RPMI7951 (cell line): ENCODE measurements at regions not wholly inside any gene's neighbourhood (a gene's known extent, or its start where the extent isn't known, plus 50 kb on each side); places are given as distances from the start of the nearest gene placed in this dataset.
"Not testable (repeated sequence)": the region's sequence is repeated elsewhere in the genome, so short reads cannot be mapped to it uniquely, and the experiment has no call there.

Experiments used
- DNase-seq: peaks from one replicate; pipeline ENCODE4 v3.0.0-alpha.2; 2012; ENCODE audit warnings: low read depth

DNA sequence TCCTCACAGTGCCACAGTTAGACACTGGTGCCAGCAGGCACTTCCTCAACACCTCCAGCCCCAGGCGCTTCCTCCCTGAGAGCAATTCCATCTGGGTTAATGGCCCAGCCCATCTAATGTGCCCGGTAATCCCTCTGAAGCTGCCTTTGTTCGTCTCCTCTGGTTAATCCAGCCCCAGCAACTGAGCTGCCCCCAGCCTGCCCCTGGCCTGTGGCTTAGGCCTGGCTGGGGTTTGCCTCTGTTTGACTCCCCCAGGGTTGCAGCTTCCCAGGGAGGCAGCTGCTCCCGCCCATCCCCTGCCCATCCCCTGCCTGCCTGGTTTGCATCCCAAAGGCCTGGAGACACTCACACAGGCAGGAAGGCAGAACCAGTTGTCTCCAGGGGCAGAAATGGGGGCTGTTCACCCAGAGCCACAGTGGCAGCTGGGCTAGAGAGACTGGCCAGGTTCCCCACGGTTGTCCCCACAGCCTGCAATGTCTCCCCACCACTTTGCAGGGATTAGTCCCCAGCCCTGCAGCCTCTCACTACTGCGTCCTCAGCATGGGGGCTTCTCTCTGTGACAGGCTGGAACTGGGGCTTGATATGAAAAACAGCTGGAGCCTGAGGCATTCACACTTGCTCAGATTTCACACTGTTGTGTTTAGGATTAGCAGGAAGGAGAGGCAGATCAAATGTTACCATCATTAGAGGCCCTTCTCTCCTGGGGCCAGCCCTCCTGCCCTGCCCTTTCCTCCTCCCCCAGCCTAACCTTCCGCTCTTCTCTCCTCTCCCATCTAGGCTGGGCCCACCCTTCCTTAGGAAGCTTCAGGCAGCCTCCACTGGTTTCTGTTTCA is 120.2 kb downstream of the TLR5 start:
- DNase-seq, result peak; percentile 25

DNA sequence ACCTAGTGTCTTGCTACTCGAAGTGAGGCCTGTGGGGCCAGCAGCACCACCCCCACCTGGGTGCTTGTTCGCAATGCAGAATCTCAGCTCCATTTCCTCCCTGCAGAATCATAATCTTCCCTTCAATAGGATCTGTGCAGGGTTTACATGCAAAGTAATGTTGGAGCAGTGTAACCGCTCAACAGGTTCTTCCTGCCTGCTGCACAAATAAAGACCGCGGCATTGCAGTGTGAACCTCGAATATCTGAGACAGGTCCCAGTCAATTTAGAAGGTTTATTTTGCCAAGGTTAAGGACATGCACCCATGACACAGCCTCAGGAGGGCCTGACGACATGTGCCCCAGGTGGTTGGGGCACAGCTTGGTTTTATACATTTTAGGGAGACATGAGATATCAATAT is 119.2 kb downstream of the TLR5 start:
- no peak for DNase-seq

DNA sequence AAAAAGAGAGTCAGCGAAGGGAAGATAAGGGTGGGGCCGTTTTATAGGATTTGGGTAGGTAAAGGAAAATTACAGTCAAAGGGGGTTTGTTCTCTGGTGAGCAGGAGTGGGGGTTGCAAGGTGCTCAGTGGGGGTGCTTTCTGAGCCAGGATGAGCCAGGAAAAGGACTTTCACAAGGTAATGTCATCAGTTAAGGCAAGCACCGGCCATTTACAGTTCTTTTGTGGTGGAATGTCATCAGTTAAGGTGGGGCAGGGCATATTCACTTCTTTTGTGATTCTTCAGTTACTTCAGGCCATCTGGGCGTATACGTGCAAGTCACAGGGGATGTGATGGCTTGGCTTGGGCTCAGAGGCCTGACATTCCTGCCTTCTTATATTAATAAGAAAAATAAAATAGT is 118.6 kb downstream of the TLR5 start:
- not testable (repeated sequence) for DNase-seq

DNA sequence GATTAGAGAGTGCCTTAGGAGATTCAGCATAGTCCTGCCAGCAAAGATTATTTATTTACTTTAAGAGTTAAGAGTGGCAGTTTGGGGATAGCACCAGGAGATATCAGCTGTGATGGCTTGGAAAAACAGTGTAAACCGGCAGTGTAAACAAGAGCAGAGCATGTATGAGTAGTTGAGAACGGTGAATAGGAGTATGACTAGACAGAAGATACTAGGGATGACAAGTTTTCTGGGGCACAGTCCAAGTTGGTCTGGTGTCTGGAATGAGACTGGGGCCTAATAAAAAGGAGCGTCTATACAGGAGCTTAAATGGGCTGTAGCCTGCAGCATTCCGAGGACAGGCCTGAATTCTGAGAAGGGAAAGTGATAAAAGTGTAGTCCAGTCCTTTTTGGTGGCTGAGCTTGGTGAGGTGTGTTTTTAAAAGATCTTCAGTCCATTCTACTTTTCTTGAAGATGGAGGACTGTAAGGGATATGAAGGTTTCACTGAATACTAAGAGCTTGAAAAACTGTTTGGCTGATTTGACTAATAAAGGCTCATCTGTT is 117.8 kb downstream of the TLR5 start:
- not testable (repeated sequence) for DNase-seq

DNA sequence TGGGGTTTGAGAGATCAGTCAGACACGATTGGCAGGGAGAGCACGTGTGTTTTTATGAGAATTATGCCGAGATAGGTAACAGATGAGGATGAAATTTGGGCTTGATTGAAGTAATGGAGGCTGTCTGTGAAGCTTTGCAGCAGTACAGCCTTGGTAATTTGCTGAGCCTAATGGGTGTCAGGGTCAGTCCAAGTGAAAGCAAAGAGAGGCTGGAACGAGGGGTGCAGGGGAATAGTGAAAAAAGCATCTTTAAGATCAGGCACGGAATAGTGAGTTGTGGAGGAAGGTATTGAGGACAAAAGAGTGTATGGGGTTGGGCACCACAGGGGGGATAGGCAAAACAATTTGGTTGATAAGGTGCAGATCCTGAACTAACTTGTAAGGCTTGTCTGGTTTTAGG is 116.4 kb downstream of the TLR5 start:
- not testable (repeated sequence) for DNase-seq

DNA sequence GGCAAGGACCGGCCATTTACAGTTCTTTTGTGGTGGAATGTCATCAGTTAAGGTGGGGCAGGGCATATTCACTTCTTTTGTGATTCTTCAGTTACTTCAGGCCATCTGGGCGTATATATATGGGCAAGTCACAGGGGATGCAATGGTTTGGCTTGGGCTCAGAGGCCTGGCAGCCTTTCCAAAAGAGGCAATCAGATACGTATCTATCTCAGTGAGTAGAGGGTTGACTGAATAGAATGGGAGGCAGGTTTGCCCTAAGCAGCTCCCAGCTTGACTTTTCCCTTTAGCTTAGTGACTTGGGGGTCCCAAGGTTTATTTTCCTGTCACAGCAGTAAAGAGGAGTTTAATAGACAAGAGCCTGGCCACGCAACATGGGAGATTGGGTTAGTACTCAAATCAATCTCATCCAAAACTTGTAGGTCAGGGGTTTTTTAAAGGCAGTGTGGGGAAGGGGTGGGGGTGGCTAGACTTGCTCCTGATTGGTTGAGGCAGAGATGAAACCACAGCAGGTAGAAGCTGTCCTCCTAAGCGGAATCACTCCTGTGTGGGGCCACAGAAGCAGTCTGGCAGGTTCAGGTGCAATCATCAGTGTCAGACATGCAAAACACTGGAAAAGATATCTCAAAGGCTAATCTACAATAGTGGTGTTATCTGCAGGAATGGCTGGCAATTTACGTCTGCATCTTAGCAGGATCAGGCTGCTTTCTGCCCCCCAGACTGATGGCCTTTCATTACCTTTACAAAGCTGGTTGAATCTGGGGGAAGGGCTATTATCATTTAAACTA is 112.9 kb downstream of the TLR5 start:
- DNase-seq, result no peak

DNA sequence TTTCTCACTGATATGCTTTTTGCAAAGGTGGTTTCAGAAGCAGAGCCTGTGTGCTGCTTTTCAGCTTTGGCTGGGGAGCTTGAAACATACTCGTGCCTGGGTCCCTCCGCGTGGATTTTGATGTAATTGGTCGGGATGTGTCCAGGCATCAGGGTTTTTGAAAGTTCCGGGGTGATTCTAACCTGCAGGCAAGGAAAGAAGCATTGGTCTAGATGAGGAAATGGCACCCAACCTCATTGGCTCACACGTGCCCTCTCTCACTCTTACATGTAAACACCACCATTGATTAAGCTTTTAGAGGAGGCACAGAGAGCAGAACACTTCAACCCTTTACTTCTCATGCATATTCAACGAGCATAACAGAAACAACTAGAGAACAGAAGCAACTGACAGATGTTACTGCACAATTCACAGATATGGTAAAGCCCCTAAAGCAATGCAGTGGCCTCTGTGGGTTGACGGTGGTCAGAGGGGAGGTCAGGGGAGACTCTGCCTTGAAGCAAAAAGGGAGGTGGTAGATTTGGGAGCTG is 112.1 kb downstream of the TLR5 start:
- no peak for DNase-seq

DNA sequence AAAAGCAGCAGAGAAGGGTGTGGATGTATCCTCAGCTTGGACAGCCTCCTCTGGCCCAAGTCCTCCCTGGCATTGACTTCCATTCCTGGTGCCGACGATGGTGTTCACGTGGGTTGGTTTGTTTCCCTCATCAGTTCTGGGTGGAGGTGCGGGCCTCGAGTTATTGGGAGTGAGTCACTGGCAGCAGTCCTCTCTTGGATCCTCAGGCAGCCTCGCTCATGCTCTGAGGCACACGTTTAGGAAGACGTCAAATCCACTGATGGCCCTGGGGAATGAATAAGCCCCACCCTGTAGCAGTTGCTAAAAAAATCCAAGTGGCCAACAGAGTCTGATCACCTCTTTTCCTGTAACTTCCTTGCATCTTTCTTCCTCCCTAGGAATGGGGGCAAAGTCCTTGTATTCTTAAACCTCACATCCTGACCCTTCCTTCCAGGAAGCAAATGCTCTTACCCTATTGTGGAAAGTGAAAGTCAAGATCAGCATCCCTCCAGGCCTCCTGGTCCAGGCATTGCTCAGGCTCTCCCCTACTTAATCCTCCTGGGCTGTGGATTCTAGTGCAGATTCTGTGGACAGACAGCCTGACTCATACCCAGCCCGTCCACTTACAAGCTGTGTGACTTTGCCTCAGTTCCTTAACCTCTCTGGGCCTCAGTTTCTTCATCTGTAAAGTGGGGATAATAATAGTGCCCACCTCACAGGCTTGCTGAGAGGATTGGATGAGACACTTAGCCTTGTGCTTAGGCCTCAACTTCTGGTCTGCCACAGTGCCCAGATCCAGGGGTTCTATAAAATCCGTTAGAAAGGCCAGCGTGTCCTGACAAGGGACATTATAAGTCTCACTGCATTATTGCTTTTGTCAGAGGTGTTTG is 111.1 kb downstream of the TLR5 start:
- DNase-seq, result peak; percentile 66

DNA sequence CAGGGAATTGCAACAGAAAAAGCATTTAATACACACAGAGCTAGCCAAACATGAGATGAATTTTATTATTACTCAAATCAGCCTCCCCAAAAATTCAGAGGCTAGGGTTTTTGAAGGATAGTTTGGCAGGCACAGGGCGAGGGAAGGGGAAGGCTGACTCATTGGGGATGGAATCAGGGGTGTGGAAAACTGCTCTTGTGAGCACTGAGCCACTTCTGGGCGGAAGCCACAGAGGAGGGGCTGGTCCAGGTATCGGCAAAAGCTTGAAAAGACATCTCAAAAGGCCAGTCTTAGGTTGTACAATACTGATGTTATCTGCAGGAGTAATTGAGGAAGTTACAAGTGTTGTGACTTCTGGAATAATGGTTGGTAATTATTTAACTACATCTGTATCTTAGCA is 109.4 kb downstream of the TLR5 start:
- DNase-seq, result no peak

DNA sequence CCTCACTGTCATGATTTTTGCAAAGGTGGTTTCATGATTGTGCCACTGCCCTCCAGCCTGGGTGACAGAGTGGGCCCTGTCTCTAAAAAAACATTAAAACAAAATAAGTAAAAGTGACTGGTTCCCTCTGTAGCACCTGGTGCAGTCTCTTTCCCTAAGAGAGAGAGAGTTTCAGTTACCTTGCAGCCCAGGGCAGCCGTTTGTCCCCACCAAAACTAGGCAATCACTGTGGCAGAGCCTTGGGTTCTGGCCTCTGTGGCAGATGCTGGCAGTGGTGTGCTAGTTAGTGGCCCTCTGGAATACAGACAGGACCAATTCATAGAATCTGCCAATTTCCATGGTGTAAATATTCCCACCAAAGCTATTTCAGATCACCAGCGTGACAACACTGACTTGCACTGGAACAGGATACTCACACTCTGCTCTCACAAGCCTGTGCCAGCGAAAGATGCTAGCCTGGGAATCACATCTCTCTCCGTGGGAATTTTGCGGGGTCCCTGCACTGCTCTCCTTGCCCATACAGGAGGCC is 108.7 kb downstream of the TLR5 start:
- no peak for DNase-seq

DNA sequence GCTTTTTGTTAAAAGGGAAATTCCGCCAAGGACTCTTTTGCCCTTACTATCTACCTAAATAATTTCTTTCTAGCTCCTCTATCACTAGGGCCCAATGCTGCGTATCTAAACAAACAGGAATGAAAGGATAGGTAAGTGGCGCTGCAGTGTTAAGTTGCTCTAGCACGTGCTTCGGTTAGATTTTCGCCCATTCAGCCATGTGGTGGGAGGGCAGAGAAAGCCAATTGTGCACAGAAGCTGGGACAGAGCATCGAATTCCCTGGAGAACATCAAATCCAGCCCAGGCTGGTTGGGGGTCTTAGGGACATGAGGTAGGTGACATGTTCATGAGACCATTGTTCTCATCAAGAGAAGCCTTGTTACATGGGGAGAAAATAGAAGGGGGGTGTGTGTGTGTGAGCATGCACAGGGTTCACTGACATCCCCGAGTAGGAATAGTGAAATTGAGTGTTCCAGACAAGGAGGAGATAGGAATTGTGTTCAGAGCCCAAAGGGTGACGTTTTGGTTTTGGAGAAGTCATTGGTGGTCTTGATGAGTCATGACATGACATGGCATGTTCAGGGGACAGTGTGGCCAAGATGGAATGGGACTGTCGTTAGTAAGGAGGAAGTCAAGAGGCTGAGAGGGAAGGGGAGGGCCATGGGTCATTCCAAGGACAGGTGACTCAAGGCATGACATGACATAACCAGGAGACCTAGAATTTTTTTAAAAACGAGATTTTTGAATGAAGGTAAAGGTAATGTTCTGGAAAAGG is 107.1 kb downstream of the TLR5 start:
- DNase-seq, result no peak

DNA sequence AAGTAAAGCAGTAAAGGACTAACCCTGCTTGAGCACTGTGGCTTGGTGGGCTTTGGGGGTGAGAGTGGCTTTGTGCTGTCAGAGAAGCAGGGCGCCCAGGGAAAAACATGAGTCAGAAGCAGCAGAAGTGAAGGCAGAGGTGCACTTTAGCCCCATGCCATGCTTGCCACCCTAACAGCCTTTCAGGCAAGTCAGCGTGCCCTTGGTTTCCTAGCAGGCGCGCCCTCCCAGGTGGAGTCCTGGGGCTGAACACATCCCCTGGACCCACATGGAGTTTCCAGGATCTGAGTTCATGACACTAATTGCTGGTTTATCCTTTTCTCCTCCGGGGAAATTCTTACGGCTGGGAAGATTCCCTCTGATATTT is 106.6 kb downstream of the TLR5 start:
- DNase-seq, result no peak

DNA sequence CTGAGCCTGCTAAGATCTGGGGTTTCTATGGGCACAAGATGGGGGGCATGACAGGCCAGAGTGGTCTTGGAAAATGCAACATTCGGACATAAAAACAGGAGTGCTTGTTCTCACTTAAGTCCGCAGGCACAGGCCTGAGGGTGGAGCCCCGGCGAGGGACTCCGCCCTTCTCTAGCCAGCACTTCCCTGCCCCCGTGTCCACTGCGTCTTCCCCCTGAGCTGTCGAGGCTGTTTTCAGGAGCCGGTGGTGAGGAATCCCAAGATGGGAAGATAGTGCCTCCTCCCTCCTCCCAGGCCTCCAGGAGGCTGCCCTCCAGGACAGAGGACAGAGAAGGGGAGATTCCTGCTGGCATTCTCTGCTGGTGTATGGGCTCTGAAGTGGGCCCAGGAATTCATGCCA is 105.2 kb downstream of the TLR5 start:
- DNase-seq, result no peak

DNA sequence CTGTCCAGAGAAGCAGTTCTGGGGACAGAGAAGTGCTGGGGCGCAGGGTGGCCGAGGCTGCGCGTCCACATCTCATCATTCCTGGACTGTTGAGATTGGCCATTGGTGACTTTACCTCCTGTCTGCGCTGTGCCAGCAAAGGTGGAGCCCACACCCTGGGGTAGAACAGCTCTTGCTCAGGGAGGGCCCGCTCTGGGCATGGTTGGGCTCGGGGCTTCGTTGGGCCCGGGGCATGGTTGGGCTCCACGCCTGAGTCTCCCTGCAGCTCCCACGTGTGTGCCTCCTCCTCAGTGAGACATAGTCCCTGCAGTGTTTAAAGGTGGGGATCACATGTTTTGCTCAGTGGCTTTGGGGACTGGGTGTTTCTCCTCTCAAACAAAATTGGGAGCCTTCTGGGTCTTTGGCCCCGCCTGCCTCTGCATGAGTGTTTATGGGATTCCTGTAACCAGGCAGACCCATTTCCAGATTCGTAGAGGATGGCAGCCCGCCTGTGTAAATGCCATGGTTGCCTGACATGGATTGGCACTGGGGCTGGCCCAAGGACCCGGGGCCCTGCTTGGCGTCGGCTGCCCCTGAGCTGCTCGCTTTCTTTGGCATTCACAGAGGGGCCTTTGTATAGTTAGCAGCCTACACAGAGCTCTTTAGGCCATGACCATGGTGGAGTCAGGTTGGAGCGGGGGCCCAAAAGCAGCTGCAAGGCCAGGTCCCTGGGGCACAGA is 104.6 kb downstream of the TLR5 start:
- DNase-seq, result no peak

DNA sequence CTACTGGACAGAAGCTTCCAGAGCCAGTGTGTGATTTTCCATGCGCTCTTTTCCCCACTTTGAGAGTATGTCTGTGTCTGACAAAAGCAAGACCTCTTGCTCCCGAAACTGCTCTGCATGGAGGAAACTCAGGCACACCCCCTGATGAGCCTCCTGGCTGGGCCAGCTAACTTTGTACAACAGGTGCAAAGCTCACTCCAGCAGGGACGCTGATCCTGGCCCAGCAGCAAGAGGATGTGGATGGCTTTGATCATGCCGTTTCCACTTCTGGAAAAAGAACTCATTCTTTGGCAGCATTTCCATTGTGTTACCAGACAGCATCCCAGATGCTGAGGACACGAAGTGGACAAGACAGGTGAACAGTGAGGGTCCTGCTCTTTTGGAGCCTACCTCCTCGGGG is 103.1 kb downstream of the TLR5 start:
- no peak for DNase-seq

DNA sequence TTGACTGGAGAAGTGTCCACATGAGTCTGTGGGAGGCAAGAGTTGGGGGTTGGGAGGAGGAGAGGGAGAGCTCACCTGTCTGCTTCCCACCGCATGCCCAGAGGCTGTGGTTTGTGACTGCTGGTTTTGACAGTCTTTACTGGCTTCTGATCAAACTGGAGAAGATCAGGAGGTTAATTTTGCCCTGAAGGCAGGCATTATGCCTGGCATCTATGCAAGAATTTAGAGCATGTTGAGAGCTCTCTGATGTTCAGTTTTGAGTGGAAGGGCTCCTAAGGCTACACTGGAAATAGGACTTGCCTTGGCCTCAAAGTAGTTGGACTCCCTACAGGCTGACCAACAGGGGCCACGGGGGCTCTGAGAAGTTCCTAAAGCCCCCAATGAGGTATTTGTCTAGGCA is 101.6 kb downstream of the TLR5 start:
- peak; percentile 45 for DNase-seq

DNA sequence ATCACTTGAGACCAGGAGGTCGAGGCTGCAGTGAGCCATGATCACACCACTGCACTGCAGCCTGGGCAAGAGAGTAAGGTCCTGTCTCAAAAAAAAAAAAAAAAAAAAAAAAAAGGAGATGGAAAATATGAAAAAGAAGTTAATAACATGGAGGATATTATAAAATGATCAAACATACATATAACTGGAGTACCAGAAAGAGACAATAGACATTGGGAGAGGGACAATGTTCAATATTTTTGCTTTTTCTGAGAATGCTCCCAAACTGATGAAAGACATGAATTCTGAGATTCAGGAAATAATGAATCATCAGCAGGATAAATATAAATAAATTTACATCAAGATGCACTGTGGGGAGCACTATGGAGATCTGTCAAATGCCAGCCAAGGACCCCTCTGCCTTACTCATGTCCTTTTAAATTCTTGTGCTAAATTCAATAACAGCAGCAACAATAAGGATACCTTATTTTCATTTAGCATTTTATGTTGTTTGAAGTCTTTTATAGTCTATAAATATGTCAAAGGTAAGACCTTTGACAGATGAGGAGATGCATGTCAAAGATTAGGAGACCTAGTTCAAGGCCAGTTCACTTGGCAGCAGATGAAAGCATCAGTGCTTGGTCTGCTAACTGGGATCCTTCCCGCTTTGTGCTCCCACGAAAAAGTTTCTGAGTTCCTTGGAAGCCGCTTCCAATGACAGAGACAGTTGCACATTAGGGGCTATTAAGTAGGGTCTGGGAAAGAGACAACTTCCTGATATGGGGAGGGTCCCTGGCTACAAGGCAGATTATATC is 97.7 kb downstream of the TLR5 start:
- no peak for DNase-seq

DNA sequence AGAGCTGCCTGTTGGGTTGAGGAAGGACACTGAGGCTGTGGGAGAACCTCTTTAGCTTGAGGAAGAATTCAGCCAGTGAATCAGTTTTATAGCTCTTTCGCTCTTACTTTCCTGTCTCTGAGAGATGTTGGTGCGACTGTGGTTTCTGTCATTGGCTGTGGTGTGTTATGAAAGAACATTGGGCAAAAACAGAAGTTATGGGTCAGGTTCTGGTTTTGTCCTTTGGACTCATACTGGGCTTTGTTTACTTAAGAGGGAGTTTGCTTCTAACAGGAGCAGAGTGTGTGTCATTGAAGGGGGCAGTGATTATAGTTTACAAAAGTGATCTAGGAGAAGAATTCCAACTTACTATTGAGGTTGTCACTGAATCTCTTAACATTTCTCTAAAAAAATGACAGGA is 97.0 kb downstream of the TLR5 start:
- DNase-seq, result no peak

DNA sequence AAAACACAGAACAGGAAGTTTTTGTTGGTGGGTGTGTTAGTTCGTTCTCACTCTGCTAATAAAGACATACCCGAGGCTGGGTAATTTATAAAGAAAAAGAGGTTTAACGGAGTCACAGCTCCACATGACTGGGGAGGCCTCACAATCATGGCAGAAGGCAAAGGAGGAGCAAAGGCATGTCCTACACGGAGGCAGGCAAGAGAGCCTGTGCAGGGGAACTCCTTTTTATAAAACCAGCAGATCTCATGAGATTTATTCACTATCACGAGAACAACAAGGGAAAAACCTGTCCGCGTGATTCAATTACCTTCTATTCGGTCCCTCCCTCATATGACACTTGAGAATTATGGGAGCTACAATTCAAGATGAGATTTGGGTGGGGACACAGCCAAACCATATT is 96.6 kb downstream of the TLR5 start:
- not testable (repeated sequence) for DNase-seq
